ENCODE measurements at regions not wholly inside any gene's neighbourhood (a gene's known extent, or its start where the extent isn't known, plus 50 kb on each side); places are given as distances from the start of the nearest gene placed in this dataset.

GRCh38 chr1:219292341-219292740, 118.7 kb downstream of the LYPLAL1 start:
- TF ChIP-seq CTCF (IDR thresholded peaks at IDR 0.05) (no peak), POLR2A (IDR thresholded peaks at IDR 0.05) (no peak)

Data from sigmoid colon (tissue), 3 donors.